ENCODE measurements at regions not wholly inside any gene's neighbourhood (a gene's known extent, or its start where the extent isn't known, plus 50 kb on each side); places are given as distances from the start of the nearest gene placed in this dataset.

GRCh38 chr6:156031516-156031915, 575.9 kb upstream of the NOX3 start:
- DNase-seq: no peak

DNA sequence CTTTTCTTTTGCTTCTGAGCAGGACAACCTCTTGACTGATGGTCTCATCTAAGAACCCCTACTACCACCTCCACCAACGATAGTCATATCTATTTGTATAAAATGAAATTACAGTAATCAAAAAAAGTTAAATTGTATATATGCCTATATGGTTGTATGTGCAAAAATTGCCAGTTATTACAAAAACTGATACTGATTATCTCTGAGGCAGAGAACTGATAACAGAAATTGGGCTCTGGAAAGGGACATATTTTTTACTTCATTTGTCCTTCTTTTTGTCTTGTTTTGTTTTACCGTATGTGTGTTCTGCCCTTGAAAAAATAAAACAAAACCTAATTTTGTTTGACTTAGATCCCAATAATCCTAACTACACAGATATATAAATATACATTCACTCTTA, 574.4 kb upstream of the NOX3 start:
- no peak for DNase-seq

GRCh38 chr6:156029286-156029985, 573.8 kb upstream of the NOX3 start:
- no peak for DNase-seq

- DNase-seq: no peak
Measured at GRCh38 chr6:156028335-156029131, 572.9 kb upstream of the NOX3 start.

- DNase-seq: no peak
Measured at GRCh38 chr6:156027248-156027626, 571.6 kb upstream of the NOX3 start.

- DNase-seq: no peak
Measured at GRCh38 chr6:156026486-156027247, 571.0 kb upstream of the NOX3 start.

DNA sequence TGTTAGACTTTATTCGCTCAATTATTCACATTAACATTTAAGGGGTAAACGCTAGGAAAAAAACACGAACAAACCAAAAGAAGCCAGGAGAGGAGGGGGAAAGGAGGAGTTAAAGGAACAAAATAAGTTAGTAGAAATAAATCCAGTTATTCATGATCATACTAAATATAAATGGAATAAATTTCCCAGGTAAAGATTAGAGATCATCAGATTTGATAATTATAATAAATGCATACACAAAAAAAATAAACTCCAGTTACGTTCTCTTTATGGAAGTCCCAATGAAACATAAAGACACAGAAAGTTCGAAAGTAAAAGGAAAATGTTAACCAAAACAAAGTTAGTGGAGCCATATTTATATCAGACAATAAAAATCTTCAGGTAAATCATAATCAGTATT, 568.7 kb upstream of the NOX3 start:
- no peak for DNase-seq

DNA sequence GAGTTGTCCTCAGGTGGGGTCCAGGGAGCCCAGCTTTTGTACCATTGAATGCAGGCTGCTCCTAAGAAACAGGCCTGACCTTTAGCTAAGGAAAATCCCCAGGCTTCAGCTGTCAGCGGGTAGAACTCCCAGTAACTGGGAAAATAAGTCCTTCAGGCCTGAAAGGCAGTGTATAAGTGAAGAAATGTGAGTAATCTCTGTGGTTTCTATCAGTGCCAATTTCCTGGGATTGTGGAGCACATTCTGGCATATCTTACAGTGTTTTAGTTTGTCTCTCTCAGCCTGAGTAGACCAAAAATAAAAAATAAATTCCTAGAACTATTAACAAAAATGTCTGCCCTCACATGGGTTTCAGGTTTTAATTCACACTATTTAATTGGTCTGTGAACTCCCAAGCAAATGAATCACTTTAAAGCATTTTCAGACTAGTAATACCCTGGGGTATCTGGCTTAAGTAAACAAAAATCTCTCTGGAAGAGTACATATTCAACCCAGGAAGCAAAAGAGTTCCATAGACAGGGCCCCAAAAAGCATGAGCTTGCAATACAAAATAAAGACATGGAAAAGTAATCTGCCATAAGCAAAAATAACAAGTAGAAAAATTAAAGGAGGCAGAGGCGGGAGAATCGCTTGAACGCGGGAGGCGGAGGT, 566.2 kb upstream of the NOX3 start:
- DNase-seq: peak; percentile 30

DNA sequence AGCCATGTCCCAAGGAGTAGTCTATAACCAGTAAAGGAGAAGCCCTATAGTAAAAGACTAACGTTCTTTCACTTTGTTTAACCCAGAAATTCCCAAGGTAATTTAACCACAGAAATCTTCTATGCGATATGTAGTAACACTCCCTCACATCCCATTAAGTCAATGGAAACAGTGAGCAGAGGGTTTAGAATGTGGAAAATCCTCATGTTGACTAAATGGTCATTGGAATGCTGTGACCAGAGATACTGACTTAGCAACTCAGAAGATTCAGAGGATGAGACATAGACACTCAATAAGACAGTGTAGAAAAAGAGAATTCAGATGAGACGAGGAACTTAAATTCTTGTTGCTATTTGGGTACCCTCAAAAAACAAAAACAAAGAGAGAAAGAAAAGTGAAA, 562.2 kb upstream of the NOX3 start:
- no peak for DNase-seq

GRCh38 chr6:156016186-156016976, 560.7 kb upstream of the NOX3 start:
- no peak for DNase-seq

DNA sequence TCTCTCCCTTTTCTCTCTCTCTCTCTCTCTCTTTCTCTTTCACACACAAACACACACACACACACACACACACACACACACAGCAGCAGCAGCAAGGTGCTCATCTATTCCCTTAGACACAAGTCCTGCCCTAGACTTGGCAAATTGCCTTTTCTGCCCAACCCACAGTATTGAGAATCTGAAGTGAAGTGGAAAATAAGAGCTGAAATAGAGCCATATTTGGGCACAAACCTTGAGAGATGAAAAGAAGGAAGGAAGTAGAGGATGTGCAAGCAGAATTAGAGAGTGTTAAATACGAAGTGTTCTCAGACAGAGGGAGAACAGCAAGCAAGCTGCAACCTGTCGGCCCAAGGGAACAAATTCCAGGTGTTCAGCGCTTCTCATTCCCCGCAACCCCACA, 557.5 kb upstream of the NOX3 start:
- no peak for DNase-seq

DNA sequence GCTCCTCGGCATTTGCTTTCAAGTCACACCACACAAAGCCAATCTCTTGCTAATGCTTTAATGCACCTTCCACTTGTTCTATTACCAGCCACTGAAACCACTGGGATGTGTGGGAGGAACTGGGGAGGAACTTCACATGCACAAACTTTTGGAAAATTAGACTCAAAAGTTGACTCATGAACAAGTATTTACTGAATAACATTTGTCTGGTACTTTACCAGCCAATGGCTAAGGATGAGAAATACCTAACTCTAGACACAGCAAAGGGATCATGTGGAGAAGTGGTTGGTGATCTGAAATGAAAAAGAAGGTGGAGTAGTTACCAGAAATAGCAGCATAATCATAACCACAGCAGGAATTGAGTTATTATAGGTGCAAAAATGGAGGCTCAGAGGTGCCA, 554.0 kb upstream of the NOX3 start:
- no peak for DNase-seq

DNA sequence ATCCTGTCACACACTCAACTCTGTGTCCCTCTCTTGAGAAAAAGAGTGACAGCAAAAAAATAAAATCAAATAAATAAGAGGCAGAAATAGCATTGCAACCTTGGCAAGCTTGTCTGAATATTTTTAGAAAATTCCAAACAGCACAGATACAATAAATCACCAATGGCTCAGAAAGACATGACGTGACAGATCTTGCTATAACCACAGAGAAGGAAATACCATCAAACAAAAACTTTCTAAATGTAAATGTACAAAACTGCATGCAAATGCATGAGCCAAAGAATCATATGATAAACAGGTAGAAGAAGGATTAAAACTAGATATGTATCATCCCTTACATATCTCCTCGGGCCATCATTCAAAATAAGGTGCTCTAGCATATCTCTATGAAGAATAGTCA, 549.2 kb upstream of the NOX3 start:
- no peak for DNase-seq

GRCh38 chr6:155996151-155996550, 540.5 kb upstream of the NOX3 start:
- DNase-seq: no peak

GRCh38 chr6:155995281-155995680, 539.6 kb upstream of the NOX3 start:
- no peak for DNase-seq

DNA sequence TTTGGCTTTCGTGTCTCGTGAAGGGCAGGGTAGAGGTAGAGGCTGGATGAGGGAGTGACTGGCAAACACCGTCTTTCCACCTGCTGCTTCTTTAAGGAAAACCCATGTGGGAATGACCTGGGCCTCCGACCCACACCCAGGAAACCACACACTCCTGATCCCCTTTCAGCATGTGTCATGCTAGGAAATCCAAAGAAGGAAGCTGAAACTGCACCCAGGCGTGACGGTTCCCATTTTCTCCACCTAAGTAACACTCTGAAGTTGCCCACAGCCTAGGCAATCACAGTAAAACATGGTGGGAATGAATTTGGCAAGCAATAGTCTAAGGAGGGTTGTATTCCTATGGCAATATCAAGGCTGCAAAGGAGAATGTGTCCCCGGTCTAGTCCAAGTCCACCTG, 538.4 kb upstream of the NOX3 start:
- DNase-seq: no peak

GRCh38 chr6:155993240-155993639, 537.6 kb upstream of the NOX3 start:
- DNase-seq: no peak

GRCh38 chr6:155985660-155986138, 530.1 kb upstream of the NOX3 start:
- peak; percentile 88 for DNase-seq

DNA sequence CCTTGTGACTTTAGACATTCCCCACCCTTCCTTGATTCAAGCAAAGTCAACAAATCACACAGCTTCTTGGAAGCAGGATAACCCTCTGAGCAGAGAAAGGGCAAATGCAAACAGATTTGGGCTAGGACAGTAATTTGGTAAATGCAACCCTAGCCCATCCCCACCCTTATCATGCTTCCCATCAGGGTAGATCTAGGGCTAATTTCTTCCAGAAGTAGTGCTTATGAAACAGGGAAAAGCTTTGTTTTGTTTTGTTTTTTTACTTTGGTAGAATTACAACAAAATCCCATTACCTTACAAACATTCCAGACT, 525.1 kb upstream of the NOX3 start:
- peak; percentile 47 for DNase-seq

- DNase-seq: peak; percentile 57
Measured at GRCh38 chr6:155980014-155980767, 524.6 kb upstream of the NOX3 start.

DNA sequence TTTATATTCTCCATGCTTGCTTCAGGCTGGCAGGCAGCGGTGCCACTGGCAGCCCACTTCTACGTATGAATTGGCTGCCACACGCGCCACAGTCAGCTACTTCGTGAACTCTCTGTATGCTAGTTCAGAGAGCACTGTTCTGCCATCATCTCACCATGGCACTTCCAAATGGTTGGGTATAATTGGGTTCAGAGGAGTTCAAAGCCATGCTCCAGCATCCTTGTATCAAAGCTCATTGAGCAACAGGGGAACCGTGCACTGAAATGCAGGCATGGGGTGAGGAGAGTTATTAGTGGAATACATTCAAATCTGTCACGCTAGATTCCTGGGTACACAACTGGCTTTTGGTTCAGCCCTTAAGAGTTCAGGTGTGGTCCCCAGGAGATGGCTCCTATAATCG, 519.9 kb upstream of the NOX3 start:
- no peak for DNase-seq

All from skin of body (tissue), 1 donor.